ENCODE measurements at regions not wholly inside any gene's neighbourhood (a gene's known extent, or its start where the extent isn't known, plus 50 kb on each side); places are given as distances from the start of the nearest gene placed in this dataset.

GRCh38 chr13:75932636-75933035 is 296.5 kb downstream of the LMO7 start:
- DNase-seq (ENCODE audit: extremely low read depth, low read depth), result no peak
- TF ChIP-seq CTCF (IDR thresholded peaks at IDR 0.05; ENCODE audit: low read depth, low read length, missing control alignments), result no peak
- no peak overlapping the region for H3K4me3 ChIP-seq (replicated peaks; ENCODE audit: low read depth, low read length)

GRCh38 chr13:75931116-75931515 is 295.0 kb downstream of the LMO7 start:
- no peak overlapping the region for H3K4me3 ChIP-seq (replicated peaks; ENCODE audit: low read depth, low read length)
- no peak for TF ChIP-seq CTCF (IDR thresholded peaks at IDR 0.05; ENCODE audit: low read depth, low read length, missing control alignments)
- DNase-seq (ENCODE audit: extremely low read depth, low read depth), result no peak

GRCh38 chr13:75929076-75929475 is 292.9 kb downstream of the LMO7 start:
- DNase-seq (ENCODE audit: extremely low read depth, low read depth), result no peak
- no peak for TF ChIP-seq CTCF (IDR thresholded peaks at IDR 0.05; ENCODE audit: low read depth, low read length, missing control alignments)
- no peak overlapping the region for H3K4me3 ChIP-seq (replicated peaks; ENCODE audit: low read depth, low read length)

- no peak for TF ChIP-seq CTCF (IDR thresholded peaks at IDR 0.05; ENCODE audit: low read depth, low read length, missing control alignments)
- DNase-seq (ENCODE audit: extremely low read depth, low read depth), result no peak
- no peak overlapping the region for H3K4me3 ChIP-seq (replicated peaks; ENCODE audit: low read depth, low read length)
Measured at GRCh38 chr13:75927183-75927669, 291.1 kb downstream of the LMO7 start.

- no peak for TF ChIP-seq CTCF (IDR thresholded peaks at IDR 0.05; ENCODE audit: low read depth, low read length, missing control alignments)
- H3K4me3 ChIP-seq (replicated peaks; ENCODE audit: low read depth, low read length), result no peak overlapping the region
- no peak for DNase-seq (ENCODE audit: extremely low read depth, low read depth)
Measured at GRCh38 chr13:75920536-75920935, 284.4 kb downstream of the LMO7 start.

GRCh38 chr13:75919660-75920199 is 283.6 kb downstream of the LMO7 start:
- TF ChIP-seq CTCF (IDR thresholded peaks at IDR 0.05; ENCODE audit: low read depth, low read length, missing control alignments), result no peak
- no peak for DNase-seq (ENCODE audit: extremely low read depth, low read depth)
- no peak overlapping the region for H3K4me3 ChIP-seq (replicated peaks; ENCODE audit: low read depth, low read length)

- TF ChIP-seq CTCF (IDR thresholded peaks at IDR 0.05; ENCODE audit: low read depth, low read length, missing control alignments), result no peak
- DNase-seq (ENCODE audit: extremely low read depth, low read depth), result no peak
Measured at GRCh38 chr13:75915066-75915465, 278.9 kb downstream of the LMO7 start.

More at GRCh38 chr13:75915066-75915465, 278.9 kb downstream of the LMO7 start:
- H3K4me3 ChIP-seq (replicated peaks; ENCODE audit: low read depth, low read length), result no peak overlapping the region
